Neural progenitor cell (in vitro differentiated cells): ENCODE measurements at regions not wholly inside any gene's neighbourhood (a gene's known extent, or its start where the extent isn't known, plus 50 kb on each side); places are given as distances from the start of the nearest gene placed in this dataset.

Source experiments
- CTCF ChIP-seq: fragments of 200-600 bp; sonication (generic); IDR thresholded peaks from 2 replicates; pipeline ENCODE4 v1.5.1; 2017; ENCODE audit warnings: antibody characterized with exemption, mild to moderate bottlenecking
- EZH2 ChIP-seq: fragments of 200-600 bp; sonication (generic); IDR thresholded peaks from 2 replicates; pipeline ENCODE4 v1.6.1; 2017; ENCODE audit warnings: antibody characterized with exemption, mild to moderate bottlenecking, moderate library complexity

- TF ChIP-seq CTCF, result no peak
- TF ChIP-seq EZH2, result no peak
Measured at GRCh38 chr11:19598456-19598855, 114.2 kb upstream of the NAV2 start.
